Inflammatory macrophage treated with lipopolysaccharide for 1 hour (primary cell): ENCODE measurements at regions not wholly inside any gene's neighbourhood (a gene's known extent, or its start where the extent isn't known, plus 50 kb on each side); places are given as distances from the start of the nearest gene placed in this dataset.

ENCODE experiments used
- DNase-seq, 2 donors: peaks; one replicate each; pipeline ENCODE4 v3.0.0-alpha.2; 2020 to 2022

- no peak for DNase-seq
These were observed 425.8 kb upstream of the MYT1L start for GRCh38 chr2:2756886-2757285.

DNA sequence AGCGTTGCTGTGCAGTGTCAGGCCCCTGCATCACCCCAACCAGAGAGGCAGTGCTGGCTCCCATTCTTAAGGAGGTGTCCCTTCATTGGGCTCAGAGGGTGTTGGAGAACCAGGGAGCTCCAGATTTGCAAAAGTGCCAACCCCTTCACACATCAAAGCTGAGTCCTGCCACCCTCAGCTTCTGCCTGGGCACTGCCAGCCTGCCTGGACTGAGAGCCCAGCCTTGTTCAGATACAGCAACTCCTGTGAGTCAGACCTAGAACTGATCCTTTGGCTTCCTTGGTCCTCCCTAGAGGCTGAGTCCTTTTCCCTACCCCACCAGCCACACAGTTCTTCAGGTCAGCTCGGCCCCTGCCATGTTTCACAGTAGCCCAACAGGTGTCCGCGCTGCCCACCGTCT is 424.9 kb upstream of the MYT1L start:
- no peak for DNase-seq

DNA sequence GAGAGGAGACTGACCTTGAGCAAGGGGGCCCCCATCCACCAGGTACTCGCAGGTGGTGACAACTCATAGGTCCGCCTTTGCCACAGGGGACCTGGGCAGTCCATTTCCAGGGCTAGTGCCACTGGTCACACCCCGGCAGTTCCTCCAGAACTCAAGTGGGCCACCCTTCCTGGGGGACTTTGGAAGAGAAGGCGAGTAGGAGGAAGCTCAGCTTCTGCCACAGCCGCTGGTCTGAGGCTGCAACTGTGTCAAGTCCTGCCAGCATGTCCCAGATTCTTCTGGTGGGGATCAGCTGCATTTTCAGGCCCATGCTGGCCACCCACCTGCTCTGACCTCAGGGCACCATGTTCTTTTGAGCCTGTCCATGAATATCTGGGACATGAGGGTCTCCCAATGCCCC is 423.9 kb upstream of the MYT1L start:
- DNase-seq, result no peak

- no peak for DNase-seq
These were observed 420.7 kb upstream of the MYT1L start for GRCh38 chr2:2751715-2752315.

DNA sequence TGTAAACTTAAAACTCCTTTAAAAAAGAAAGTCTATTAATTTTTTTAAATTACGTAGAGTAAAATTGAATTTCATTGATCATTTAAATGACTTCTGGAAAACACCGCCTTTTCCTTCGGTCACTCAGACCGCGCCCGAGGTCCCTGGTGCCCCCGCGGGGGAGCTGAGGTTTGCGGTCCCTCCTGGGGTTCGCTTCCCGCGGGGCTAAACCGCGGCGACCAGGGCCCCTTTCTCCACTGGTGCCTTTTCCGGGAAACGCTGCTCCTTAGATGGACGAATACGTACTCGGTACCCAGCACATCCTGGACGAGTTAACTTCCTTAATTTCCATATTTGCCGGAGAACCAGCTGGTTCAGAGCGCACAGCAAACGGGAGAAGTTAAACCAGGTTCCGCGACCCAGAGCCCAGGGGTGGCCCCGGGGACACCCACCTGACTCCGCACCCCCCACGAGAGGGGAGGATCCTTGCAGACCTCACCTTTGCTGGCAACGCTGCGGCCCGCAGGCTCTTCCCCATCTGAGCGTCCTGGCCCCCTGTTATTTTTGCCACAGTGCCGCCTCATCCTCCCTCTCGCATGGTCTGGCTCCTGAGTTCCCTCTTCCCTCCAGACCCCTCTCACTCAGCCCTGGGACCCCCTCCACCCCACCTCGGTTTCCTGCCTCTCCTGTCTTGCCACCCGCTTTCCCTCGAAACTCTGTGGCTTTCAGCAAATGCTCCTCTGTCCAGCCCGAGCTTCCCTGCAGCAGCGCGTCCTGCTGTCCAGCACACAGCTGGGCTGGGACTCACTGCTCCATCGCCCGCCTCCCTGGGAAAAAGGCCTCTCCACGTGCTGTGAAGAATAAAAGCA is 420.0 kb upstream of the MYT1L start:
- no peak for DNase-seq

GRCh38 chr2:2749206-2749598 is 418.1 kb upstream of the MYT1L start:
- no peak for DNase-seq

DNA sequence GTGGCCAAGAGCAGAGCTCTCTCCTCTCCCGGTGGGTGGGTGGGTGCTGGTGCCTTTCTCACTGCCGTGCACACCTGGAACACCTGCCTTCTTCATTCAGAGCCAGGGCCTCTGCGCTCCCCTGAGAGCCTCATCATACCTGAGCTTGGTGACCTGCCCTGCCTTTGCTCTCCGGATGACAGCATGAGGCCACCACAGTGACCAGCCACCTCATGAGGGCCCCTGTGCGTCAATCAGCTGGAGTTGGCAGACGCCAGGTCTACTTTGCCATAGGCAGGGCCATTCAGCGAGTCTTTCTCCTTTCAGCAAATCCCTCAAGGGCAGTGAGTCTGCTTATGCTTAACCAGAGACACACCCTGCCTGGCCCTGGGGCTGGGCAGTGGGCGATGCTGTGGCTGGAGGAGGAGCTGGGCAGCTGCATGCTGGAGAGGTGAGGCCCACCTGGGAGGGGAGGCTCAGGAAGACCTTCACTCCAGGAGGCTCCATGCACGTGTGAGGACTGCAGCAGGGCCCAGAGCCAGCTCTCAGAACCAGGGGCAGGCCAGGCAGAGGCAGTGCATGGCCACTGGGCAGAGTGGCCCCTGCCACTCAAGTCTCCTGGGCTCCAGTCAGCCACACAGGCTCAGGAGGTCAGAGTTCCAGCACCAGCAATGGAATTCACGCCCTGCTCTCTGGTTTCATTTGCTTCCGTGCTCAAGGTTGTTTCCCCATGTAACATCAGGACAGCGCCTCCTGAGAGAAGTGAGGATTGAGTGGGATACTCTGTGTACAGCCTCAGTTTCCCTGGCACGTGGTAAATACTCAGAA is 417.5 kb upstream of the MYT1L start:
- DNase-seq, result no peak

- DNase-seq, result no peak
These were observed 416.8 kb upstream of the MYT1L start for GRCh38 chr2:2747797-2748301.

GRCh38 chr2:2746731-2747130 is 415.7 kb upstream of the MYT1L start:
- DNase-seq, result no peak

GRCh38 chr2:2744958-2745715 is 414.1 kb upstream of the MYT1L start:
- no peak for DNase-seq

DNA sequence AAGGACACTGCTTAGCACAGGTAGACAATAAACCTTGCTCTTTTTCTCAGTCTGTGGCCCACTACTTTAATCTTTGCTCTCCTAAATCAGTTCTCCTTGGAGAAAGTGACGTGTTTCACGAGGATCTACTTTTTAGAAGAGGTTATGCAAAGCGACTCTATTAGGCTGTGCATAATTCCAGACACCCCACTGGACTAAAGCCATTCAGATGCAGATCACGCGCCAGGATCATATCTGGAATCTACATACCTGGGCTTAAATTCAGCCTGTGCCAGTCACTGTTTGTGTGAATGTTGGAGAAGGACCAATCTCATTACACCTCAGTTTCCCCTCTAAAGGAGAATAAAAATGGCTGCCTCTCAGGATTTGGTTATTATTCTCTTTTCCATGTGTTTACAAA is 413.0 kb upstream of the MYT1L start:
- DNase-seq, result no peak

DNA sequence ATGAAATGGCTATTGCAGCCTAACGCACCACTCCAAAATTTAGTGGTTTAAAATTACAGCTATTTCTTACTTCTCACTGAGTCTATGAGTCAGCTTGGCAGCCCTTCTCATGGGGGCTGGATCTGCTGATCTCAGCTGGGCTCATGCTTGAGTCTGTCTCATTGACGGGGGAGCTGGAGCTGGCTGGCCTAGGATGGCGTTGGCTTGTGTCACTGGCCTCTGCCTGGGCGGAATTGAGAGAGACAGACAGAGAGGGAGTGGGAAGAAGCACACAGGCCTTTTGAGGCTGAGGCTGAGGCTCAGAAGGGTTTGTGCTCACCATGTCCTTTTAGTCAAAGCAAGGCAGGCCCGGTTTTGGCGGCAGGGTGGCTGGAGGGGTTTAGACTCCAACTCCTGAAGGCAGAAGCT is 412.1 kb upstream of the MYT1L start:
- DNase-seq, result no peak

GRCh38 chr2:2742726-2743125 is 411.7 kb upstream of the MYT1L start:
- no peak for DNase-seq

DNA sequence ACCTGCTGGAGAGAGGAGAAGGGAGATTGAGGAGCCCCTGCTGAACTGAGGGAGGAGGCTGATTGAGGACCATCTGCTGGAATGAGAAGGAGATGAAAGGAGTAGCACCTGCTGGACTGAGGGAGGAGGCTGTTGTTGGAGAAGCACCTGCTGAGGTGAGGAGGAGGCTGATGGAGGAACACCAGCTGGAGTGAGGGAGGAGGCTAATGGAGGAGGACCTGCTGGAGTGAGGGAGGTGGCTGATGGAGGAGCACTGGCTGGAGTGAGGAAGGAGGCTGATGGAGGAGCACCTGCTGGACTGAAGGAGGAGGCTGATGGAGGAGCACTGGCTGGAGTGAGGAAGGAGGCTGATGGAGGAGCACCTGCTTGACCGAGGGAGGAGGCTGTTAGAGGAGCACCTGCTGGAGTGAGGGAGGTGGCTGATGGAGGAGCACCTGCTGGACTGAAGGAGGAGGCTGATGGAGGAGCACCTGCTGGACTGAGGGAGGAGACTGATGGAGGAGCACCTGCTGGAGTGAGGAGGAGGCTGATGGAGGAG is 409.2 kb upstream of the MYT1L start:
- DNase-seq, result no peak

- DNase-seq, result no peak
These were observed 408.2 kb upstream of the MYT1L start for GRCh38 chr2:2739231-2739795.

- DNase-seq, result no peak
These were observed 407.6 kb upstream of the MYT1L start for GRCh38 chr2:2738684-2739083.

- no peak for DNase-seq
These were observed 407.2 kb upstream of the MYT1L start for GRCh38 chr2:2738276-2738675.

- DNase-seq, result no peak
These were observed 404.0 kb upstream of the MYT1L start for GRCh38 chr2:2735041-2735440.

DNA sequence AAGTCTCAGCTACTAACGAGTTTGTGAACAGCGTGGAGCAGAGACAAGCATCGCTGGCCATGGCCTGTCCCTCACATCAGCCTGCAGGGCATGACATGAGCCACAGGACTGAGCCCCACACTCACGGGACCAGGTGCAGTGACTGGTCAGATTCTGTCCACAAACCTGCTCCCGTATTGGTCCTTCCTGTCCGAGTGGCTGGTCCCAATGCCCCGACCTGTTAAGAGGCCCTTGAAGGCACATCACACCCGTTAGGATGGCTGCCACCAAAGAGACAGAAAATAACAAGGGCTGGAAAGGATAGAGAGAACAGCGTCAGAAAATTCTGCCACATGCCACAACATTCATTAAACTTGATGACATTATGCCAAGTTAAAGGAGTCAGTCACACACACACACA is 403.2 kb upstream of the MYT1L start:
- DNase-seq, result no peak

DNA sequence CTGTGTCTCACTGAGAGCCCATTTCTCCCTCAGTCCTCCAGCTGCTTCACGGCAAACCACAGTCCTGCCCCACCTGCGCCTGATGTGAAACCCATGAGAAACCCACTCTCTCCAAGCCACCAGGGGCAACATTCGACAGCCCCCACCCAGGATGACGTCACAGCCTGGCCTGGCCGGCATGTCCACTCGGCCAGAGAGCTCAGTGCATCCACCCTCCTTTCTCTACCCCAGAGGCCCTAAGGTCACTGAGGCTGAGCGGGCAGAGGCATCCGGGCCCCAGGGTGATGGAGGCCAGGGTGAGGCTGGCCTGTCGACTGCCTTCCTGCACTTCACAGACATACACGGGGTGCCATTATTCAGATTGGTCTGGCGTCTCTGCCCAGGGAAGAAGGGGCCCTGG is 402.7 kb upstream of the MYT1L start:
- no peak for DNase-seq

- no peak for DNase-seq
These were observed 401.4 kb upstream of the MYT1L start for GRCh38 chr2:2732331-2733119.
